Neural progenitor cell (in vitro differentiated cells): ENCODE measurements at regions not wholly inside any gene's neighbourhood (a gene's known extent, or its start where the extent isn't known, plus 50 kb on each side); places are given as distances from the start of the nearest gene placed in this dataset.
A peak's percentile ranks its signal among the peaks of the same experiment; 100 is the strongest.
"Not testable (repeated sequence)": the region's sequence is repeated elsewhere in the genome, so short reads cannot be mapped to it uniquely, and the experiment has no call there.

Source experiments
- DNase-seq: peaks from one replicate; pipeline ENCODE4 v3.0.0-alpha.2; 2016; ENCODE audit warnings: low spot score
- H2AFZ ChIP-seq: fragments of 200-600 bp; sonication (generic); replicated peaks from 2 replicates; pipeline ENCODE4 v1.6.1; 2016; ENCODE audit warnings: antibody characterized with exemption
- H3F3A ChIP-seq: fragments of 200-600 bp; sonication (generic); 2 replicates; pipeline ENCODE4 v1.6.1; 2016; ENCODE audit warnings: antibody characterized with exemption, low read depth
- H3K27ac ChIP-seq: fragments of 200-600 bp; sonication (generic); 2 replicates; pipeline ENCODE4 v1.5.1; 2016; ENCODE audit warnings: mild to moderate bottlenecking
- H3K27me3 ChIP-seq: fragments of 200-600 bp; sonication (generic); 2 replicates; pipeline ENCODE4 v1.6.1; 2016; ENCODE audit warnings: mild to moderate bottlenecking, moderate library complexity
- H3K36me3 ChIP-seq: fragments of 200-600 bp; sonication (generic); 2 replicates; pipeline ENCODE4 v1.5.1; 2016
- H3K4me1 ChIP-seq: fragments of 200-600 bp; sonication (generic); 2 replicates; pipeline ENCODE4 v1.6.1; 2016; ENCODE audit warnings: mixed run types
- H3K4me2 ChIP-seq: fragments of 200-600 bp; sonication (generic); 2 replicates; pipeline ENCODE4 v1.6.1; 2016
- H3K4me3 ChIP-seq: fragments of 200-600 bp; sonication (generic); 2 replicates; pipeline ENCODE4 v1.5.1; 2016
- H3K79me2 ChIP-seq: fragments of 200-600 bp; sonication (generic); 2 replicates; pipeline ENCODE4 v1.6.1; 2016; ENCODE audit warnings: low read depth
- H3K9ac ChIP-seq: fragments of 200-600 bp; sonication (generic); 2 replicates; pipeline ENCODE4 v1.6.1; 2016
- H3K9me3 ChIP-seq: fragments of 200-600 bp; sonication (generic); 2 replicates; pipeline ENCODE4 v1.5.1; 2016; ENCODE audit warnings: low read depth
- H4K20me1 ChIP-seq: fragments of 200-600 bp; sonication (generic); 2 replicates; pipeline ENCODE4 v1.6.1; 2016; ENCODE audit warnings: low read depth
- H3K27ac Mint-ChIP-seq: 3 replicates; pipeline ENCODE4 v1.8.0; 2021; ENCODE audit warnings: mixed read lengths
- H3K27me3 Mint-ChIP-seq: 2 replicates; pipeline ENCODE4 v1.8.0; 2022; ENCODE audit warnings: low read depth, mild to moderate bottlenecking, inconsistent platforms, moderate library complexity, mixed read lengths; ENCODE audit not compliant: insufficient read depth
- H3K36me3 Mint-ChIP-seq: 3 replicates; pipeline ENCODE4 v1.8.0; 2021; ENCODE audit warnings: mixed read lengths
- H3K4me1 Mint-ChIP-seq: 3 replicates; pipeline ENCODE4 v1.8.0; 2021; ENCODE audit warnings: mixed read lengths
- H3K4me3 Mint-ChIP-seq: 3 replicates; pipeline ENCODE4 v1.8.0; 2021; ENCODE audit warnings: mild to moderate bottlenecking, moderate library complexity, mixed read lengths
- H3K9me3 Mint-ChIP-seq: 3 replicates; pipeline ENCODE4 v1.8.0; 2020; ENCODE audit warnings: mixed read lengths
- CTCF ChIP-seq: fragments of 200-600 bp; sonication (generic); IDR thresholded peaks from 2 replicates; pipeline ENCODE4 v1.5.1; 2017; ENCODE audit warnings: antibody characterized with exemption, mild to moderate bottlenecking
- EZH2 ChIP-seq: fragments of 200-600 bp; sonication (generic); IDR thresholded peaks from 2 replicates; pipeline ENCODE4 v1.6.1; 2017; ENCODE audit warnings: antibody characterized with exemption, mild to moderate bottlenecking, moderate library complexity
- EZH2phosphoT487 ChIP-seq: fragments of 200-600 bp; sonication (generic); IDR thresholded peaks from 2 replicates; pipeline ENCODE4 v1.6.1; 2017; ENCODE audit warnings: antibody characterized with exemption

GRCh38 chr2:181790716-181791649 lies 100.5 kb upstream of the ITPRID2 start:
- no peaks in the 10 kb centered on the region for H3K9me3 ChIP-seq
- Mint-ChIP-seq H3K4me3 (no peak overlapping the region), H3K36me3 (no peaks in the 10 kb centered on the region), H3K27ac (no peak overlapping the region), H3K4me1 (peaks cover 13% of the 10 kb centered on the region), H3K9me3 (peaks cover 8% of the 10 kb centered on the region), H3K27me3 (peaks cover 2% of the 10 kb centered on the region)
- no peak overlapping the region for H3K4me2 ChIP-seq
- H3K36me3 ChIP-seq = no peaks in the 10 kb centered on the region
- no peaks in the 10 kb centered on the region for H3K79me2 ChIP-seq
- no peaks in the 10 kb centered on the region for H4K20me1 ChIP-seq
- H2AFZ ChIP-seq = no peak overlapping the region
- no peaks in the 10 kb centered on the region for H3K4me1 ChIP-seq
- H3F3A ChIP-seq = no peaks in the 10 kb centered on the region
- no peak for DNase-seq
- H3K9ac ChIP-seq = no peak overlapping the region
- no peak overlapping the region for H3K4me3 ChIP-seq
- H3K27ac ChIP-seq = no peak overlapping the region
- no peak for TF ChIP-seq CTCF
- TF ChIP-seq EZH2phosphoT487 = no peak
- H3K27me3 ChIP-seq = no peaks in the 10 kb centered on the region

GRCh38 chr2:181792906-181793305 lies 98.6 kb upstream of the ITPRID2 start:
- Mint-ChIP-seq H3K27ac (no peak overlapping the region), H3K36me3 (no peaks in the 10 kb centered on the region), H3K4me1 (peaks cover 11% of the 10 kb centered on the region), H3K9me3 (peaks cover 8% of the 10 kb centered on the region), H3K4me3 (no peak overlapping the region), H3K27me3 (peaks cover 2% of the 10 kb centered on the region)
- TF ChIP-seq EZH2phosphoT487 = no peak
- no peak for TF ChIP-seq CTCF
- Histone ChIP-seq H3K27me3 (no peaks in the 10 kb centered on the region), H3K27ac (no peak overlapping the region), H3K4me2 (no peak overlapping the region), H3K4me1 (no peaks in the 10 kb centered on the region), H3K36me3 (no peaks in the 10 kb centered on the region), H3K9ac (no peak overlapping the region), H3K9me3 (no peaks in the 10 kb centered on the region), H4K20me1 (no peaks in the 10 kb centered on the region), H3K79me2 (no peaks in the 10 kb centered on the region), H3K4me3 (no peak overlapping the region), H3F3A (no peaks in the 10 kb centered on the region), H2AFZ (no peak overlapping the region)
- DNase-seq = no peak

GRCh38 chr2:181798022-181798421 lies 93.5 kb upstream of the ITPRID2 start:
- Histone ChIP-seq H3K4me2 (no peak overlapping the region), H3K9ac (no peak overlapping the region), H4K20me1 (no peaks in the 10 kb centered on the region), H3F3A (no peaks in the 10 kb centered on the region), H3K27me3 (no peaks in the 10 kb centered on the region), H2AFZ (no peak overlapping the region), H3K36me3 (no peaks in the 10 kb centered on the region), H3K9me3 (no peaks in the 10 kb centered on the region), H3K79me2 (no peaks in the 10 kb centered on the region), H3K27ac (no peak overlapping the region), H3K4me1 (no peaks in the 10 kb centered on the region), H3K4me3 (no peak overlapping the region)
- Mint-ChIP-seq H3K9me3 (peaks cover 12% of the 10 kb centered on the region), H3K4me3 (no peak overlapping the region), H3K4me1 (no peaks in the 10 kb centered on the region), H3K36me3 (no peaks in the 10 kb centered on the region), H3K27ac (no peak overlapping the region), H3K27me3 (peaks cover 7% of the 10 kb centered on the region)
- DNase-seq = no peak
- TF ChIP-seq EZH2phosphoT487 (no peak), CTCF (no peak), EZH2 (no peak)

- not testable (repeated sequence) for H3K79me2 ChIP-seq, H3K4me1 ChIP-seq, H3K4me2 ChIP-seq, H3K27ac Mint-ChIP-seq, H3F3A ChIP-seq, H3K4me3 Mint-ChIP-seq, H3K9ac ChIP-seq, H3K27me3 ChIP-seq, H2AFZ ChIP-seq, H3K9me3 ChIP-seq, H4K20me1 ChIP-seq, H3K27me3 Mint-ChIP-seq, DNase-seq, H3K36me3 ChIP-seq, H3K36me3 Mint-ChIP-seq, H3K27ac ChIP-seq, H3K4me3 ChIP-seq
- Mint-ChIP-seq H3K9me3 (peaks cover 11% of the 10 kb centered on the region), H3K4me1 (peaks cover 12% of the 10 kb centered on the region)
These were observed 89.2 kb upstream of the ITPRID2 start for GRCh38 chr2:181802300-181802699.

GRCh38 chr2:181803903-181804799 lies 87.4 kb upstream of the ITPRID2 start:
- peaks cover 12% of the 10 kb centered on the region for H3K4me1 Mint-ChIP-seq
- not testable (repeated sequence) for H3K36me3 Mint-ChIP-seq, H3K27ac Mint-ChIP-seq, H3K36me3 ChIP-seq, H3F3A ChIP-seq, H3K27ac ChIP-seq, H3K79me2 ChIP-seq, H4K20me1 ChIP-seq, H3K4me1 ChIP-seq, H3K27me3 Mint-ChIP-seq, H3K27me3 ChIP-seq, H3K4me3 Mint-ChIP-seq, H3K4me3 ChIP-seq, H3K9me3 ChIP-seq, H3K9ac ChIP-seq
- H3K4me2 ChIP-seq = peak overlapping the region; percentile 34
- peak; percentile 75 for DNase-seq
- peaks cover 11% of the 10 kb centered on the region for H3K9me3 Mint-ChIP-seq
- peak overlapping the region; percentile 81 for H2AFZ ChIP-seq
